Esophagus (tissue), 2 donors: ENCODE measurements at regions not wholly inside any gene's neighbourhood (a gene's known extent, or its start where the extent isn't known, plus 50 kb on each side); places are given as distances from the start of the nearest gene placed in this dataset.

ENCODE experiments used
- H3K27ac ChIP-seq, 2 donors: one replicate each; pipeline ENCODE4 v1.5.1; 2013; ENCODE audit warnings: low read depth in 2 of 2, mild to moderate bottlenecking in 2 of 2, inconsistent platforms in 1 of 2, low read length in 1 of 2, moderate library complexity in 1 of 2
- H3K27me3 ChIP-seq, 2 donors: one replicate each; pipeline ENCODE4 v1.6.1; 2013; ENCODE audit warnings: low read length in 2 of 2, control low read depth in 1 of 2, mild to moderate bottlenecking in 1 of 2; ENCODE audit not compliant: insufficient read depth in 2 of 2, control insufficient read depth in 1 of 2
- H3K36me3 ChIP-seq, 2 donors: one replicate each; pipeline ENCODE4 v1.6.1; 2013; ENCODE audit warnings: low read length in 1 of 2; ENCODE audit not compliant: control insufficient read depth in 2 of 2, insufficient read depth in 2 of 2
- H3K4me1 ChIP-seq, 2 donors: one replicate each; pipeline ENCODE4 v1.6.1; 2013; ENCODE audit warnings: low read length in 1 of 2; ENCODE audit not compliant: control insufficient read depth in 2 of 2, insufficient read depth in 2 of 2
- H3K4me3 ChIP-seq, 2 donors: one replicate each; pipeline ENCODE4 v1.5.1; 2013; ENCODE audit warnings: low read length in 2 of 2, mild to moderate bottlenecking in 2 of 2, low read depth in 1 of 2, moderate library complexity in 1 of 2
- H3K9me3 ChIP-seq, 2 donors: one replicate each; pipeline ENCODE4 v1.6.1; 2013; ENCODE audit warnings: mild to moderate bottlenecking in 2 of 2, low read depth in 1 of 2, low read length in 1 of 2, moderate library complexity in 1 of 2; ENCODE audit not compliant: control insufficient read depth in 2 of 2, insufficient read depth in 1 of 2
- WGBS, 2 donors: extraction: QIAGEN DNeasy Blood & Tissue Kit; methylation state at CpG; one replicate each; pipeline ENCODE4 v1.1.7; 2013; 5-methylcytosine and 5-hydroxymethylcytosine counted together
- donor health status: healthy with polysubstance abuse.
- donor health status: Bipolar disorder and iron deficiency.

DNA sequence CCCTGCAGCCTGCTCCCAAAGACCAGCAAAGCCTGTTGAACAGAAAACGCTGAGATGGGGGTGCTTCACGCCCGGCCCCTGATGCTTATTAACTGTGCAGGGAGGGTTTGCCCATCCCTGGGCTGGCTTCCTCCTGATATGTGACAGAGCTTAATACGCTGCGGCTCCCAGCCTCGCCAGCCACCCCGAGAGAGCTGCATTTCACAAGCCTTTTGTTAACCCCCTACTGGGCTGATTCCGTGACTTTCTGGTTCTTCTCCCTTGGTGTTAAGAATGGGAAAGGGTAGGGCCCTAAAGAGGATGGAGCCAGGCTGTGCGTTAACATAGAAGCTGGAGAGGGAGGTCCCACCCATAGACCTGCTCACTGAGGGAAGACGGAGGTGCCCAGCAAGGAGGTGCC, 211.8 kb downstream of the ENGASE start:
- Histone ChIP-seq H3K27me3 (no peaks in the 10 kb centered on the region), H3K4me3 (no peak overlapping the region), H3K4me1 (no peaks in the 10 kb centered on the region), H3K27ac (no peak overlapping the region), H3K9me3 (no peaks in the 10 kb centered on the region), H3K36me3 (no peaks in the 10 kb centered on the region)
- WGBS, 2 donors: 17 to 20% methylated on average over 10 of the region's 10 CpGs

DNA sequence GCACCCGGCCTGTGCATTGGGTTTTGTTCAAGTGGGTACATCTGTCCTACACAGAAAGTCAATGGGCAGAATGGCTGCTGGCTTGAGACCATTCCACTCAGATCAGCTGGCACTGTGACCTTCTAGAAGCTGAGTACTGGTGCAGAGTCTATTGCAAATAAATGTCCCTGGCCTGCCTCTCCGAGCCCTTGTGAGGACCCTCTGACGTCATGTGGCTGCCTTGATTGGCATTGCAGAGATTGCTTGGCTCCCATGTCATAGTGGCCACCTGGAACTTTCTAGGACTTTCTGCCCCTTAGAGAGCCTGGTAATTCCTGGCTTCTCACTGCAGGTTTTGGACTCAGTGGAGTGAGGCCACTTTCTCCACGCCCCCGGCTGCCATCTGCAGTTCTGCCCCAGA, 211.3 kb downstream of the ENGASE start:
- Histone ChIP-seq H3K27ac (no peak overlapping the region), H3K27me3 (no peaks in the 10 kb centered on the region), H3K9me3 (no peaks in the 10 kb centered on the region), H3K4me3 (no peak overlapping the region), H3K36me3 (no peaks in the 10 kb centered on the region), H3K4me1 (no peaks in the 10 kb centered on the region)
- 66 to 76% methylated on average over 5 of the region's 5 CpGs for WGBS, 2 donors

- Histone ChIP-seq H3K27me3 (no peaks in the 10 kb centered on the region), H3K27ac (no peak overlapping the region), H3K36me3 (no peaks in the 10 kb centered on the region), H3K4me3 (no peak overlapping the region), H3K9me3 (no peaks in the 10 kb centered on the region), H3K4me1 (no peaks in the 10 kb centered on the region)
- WGBS, 2 donors: 47 to 53% methylated on average over 10 of the region's 10 CpGs
These were observed 207.7 kb downstream of the ENGASE start for GRCh38 chr17:79282294-79282693.

GRCh38 chr17:79281803-79282202, 207.2 kb downstream of the ENGASE start:
- Histone ChIP-seq H3K27ac (no peak overlapping the region), H3K27me3 (no peaks in the 10 kb centered on the region), H3K4me1 (no peaks in the 10 kb centered on the region), H3K9me3 (no peaks in the 10 kb centered on the region), H3K36me3 (no peaks in the 10 kb centered on the region), H3K4me3 (no peak overlapping the region)
- WGBS, 2 donors: 38 to 41% methylated on average over 8 of the region's 8 CpGs

DNA sequence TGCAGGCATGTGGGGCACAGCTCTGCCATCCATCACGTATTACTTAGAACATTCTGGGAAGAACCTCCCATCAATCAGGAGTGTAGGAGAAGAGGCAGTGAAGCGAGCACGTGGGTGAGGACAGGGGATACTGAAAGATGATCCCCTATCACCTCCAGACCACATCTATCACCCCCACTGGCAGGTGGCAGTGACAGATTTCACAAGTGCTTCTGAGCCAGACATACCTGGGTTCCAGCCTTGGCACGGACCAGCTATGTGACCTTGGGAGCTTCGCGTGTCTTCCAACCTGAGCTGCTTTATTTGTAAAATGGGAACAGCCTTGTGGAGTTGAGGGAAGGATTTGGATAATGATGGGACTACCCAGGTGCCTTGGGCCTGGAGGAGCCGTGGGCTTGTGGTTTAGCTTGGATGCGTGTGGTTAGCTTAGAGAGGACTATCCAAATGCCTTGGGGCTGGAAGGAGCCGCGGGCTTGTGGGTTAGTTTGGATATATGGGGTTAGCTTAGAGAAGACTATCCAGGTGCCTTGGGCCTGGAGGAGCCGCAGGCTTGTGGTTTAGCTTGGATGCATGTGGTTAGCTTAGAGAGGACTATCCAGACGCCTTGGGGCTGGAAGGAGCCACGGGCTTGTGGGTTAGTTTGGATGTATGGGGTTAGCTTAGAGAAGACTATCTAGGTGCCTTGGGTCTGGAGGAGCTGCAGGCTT, 206.4 kb downstream of the ENGASE start:
- H3K4me1 ChIP-seq: no peaks in the 10 kb centered on the region
- H3K9me3 ChIP-seq: no peaks in the 10 kb centered on the region
- 63% methylated on average over 13 of the region's 13 CpGs for WGBS, 2 donors
- H3K4me3 ChIP-seq: no peak overlapping the region
- no peaks in the 10 kb centered on the region for H3K36me3 ChIP-seq
- H3K27ac ChIP-seq: no peak overlapping the region
- H3K27me3 ChIP-seq: no peaks in the 10 kb centered on the region

GRCh38 chr17:79280010-79280409, 205.4 kb downstream of the ENGASE start:
- H3K36me3 ChIP-seq: no peaks in the 10 kb centered on the region
- WGBS, 2 donors: 82 to 92% methylated on average over 8 of the region's 8 CpGs
- H3K27ac ChIP-seq: no peak overlapping the region
- no peak overlapping the region for H3K4me3 ChIP-seq
- H3K9me3 ChIP-seq: no peaks in the 10 kb centered on the region
- no peaks in the 10 kb centered on the region for H3K27me3 ChIP-seq
- no peaks in the 10 kb centered on the region for H3K4me1 ChIP-seq

GRCh38 chr17:79279320-79279719, 204.7 kb downstream of the ENGASE start:
- no peak overlapping the region for H3K27ac ChIP-seq
- H3K27me3 ChIP-seq: no peaks in the 10 kb centered on the region
- no peaks in the 10 kb centered on the region for H3K4me1 ChIP-seq
- WGBS, 2 donors: 80 to 87% methylated on average over 11 of the region's 11 CpGs
- no peaks in the 10 kb centered on the region for H3K9me3 ChIP-seq
- H3K36me3 ChIP-seq: no peaks in the 10 kb centered on the region
- no peak overlapping the region for H3K4me3 ChIP-seq

DNA sequence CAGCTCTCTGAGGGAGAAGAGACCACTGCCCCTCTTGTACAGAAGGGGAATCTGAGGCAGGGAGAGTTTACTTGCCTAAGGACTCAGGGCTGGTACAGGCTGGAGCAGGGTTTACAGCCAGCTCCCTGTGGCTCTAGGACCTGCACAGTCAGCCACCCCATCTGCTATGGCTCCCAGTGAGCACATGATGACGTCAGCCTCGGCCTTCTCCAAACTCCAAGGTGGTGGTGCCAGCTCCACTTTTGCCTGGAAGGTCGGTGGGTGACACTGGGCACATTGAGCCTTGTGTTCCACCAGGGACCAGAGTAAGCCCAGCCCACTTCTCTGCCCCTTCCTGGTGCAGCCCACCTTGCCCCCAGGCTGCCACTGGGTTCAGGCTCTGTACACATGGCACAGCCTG, 202.2 kb downstream of the ENGASE start:
- Histone ChIP-seq H3K9me3 (no peaks in the 10 kb centered on the region), H3K4me1 (no peaks in the 10 kb centered on the region), H3K36me3 (no peaks in the 10 kb centered on the region), H3K27ac (no peak overlapping the region), H3K4me3 (no peak overlapping the region), H3K27me3 (no peaks in the 10 kb centered on the region)
- WGBS, 2 donors: 57 to 60% methylated on average over 3 of the region's 3 CpGs

DNA sequence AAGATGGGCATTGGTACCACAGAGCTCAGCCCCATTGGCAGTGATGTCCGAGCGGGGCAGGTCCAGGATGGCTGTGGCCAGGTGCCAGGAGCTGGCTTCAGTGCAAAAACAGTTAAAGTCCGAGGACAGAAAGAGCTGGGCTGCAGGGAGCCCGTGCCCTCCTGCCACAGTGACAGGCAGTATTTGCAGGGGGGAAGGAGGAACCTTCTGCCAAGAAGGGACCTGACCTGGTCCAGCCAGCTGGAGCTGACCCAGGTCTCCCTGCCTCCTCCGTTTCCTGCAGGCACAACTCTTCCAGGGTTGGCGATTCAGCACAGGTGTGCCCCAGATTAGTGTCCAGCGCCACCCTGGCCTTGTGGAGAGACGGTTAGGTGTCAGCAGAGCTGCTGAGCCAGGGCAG, 199.0 kb downstream of the ENGASE start:
- no peaks in the 10 kb centered on the region for H3K4me1 ChIP-seq
- 48% methylated on average over 8 of the region's 8 CpGs for WGBS, 2 donors
- H3K9me3 ChIP-seq: no peaks in the 10 kb centered on the region
- H3K27ac ChIP-seq: no peak overlapping the region
- peaks cover 0 to 3% of the 10 kb centered on the region in 2 donors for H3K27me3 ChIP-seq
- H3K36me3 ChIP-seq: no peaks in the 10 kb centered on the region
- no peak overlapping the region for H3K4me3 ChIP-seq

DNA sequence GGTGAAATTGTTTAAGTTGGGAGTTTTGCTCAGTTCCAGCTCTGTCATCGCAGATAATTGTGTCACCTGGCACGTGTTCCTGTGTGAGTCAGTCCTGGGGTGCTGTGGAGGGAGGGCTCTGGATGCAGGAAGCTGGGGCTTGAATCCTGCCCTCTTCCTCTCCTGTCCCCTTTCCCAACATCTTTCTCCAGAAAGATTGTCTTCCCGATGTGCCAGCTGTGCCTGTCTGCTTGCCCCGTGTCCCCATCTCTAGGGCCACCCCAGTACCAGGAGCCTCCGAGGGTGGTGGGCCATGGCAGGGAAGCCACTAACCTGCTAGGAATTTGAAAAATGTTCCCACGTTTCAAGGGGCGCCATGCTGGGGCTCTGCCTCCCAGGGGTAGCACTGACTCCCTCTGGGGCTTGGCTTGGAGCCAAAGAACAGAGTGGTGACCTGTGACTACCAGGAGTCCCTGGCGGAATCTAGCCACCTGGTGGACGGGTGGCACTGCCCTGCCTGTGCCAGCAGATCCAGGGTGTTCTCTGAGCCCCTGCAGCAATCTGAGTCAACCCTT, 198.1 kb downstream of the ENGASE start:
- WGBS, 2 donors: 38 to 43% methylated on average over 9 of the region's 9 CpGs
- no peaks in the 10 kb centered on the region for H3K9me3 ChIP-seq
- no peak overlapping the region for H3K4me3 ChIP-seq
- no peak overlapping the region for H3K27ac ChIP-seq
- H3K4me1 ChIP-seq: no peaks in the 10 kb centered on the region
- peaks cover 0 to 3% of the 10 kb centered on the region in 2 donors for H3K27me3 ChIP-seq
- H3K36me3 ChIP-seq: no peaks in the 10 kb centered on the region
